HepG2 (cell line): ENCODE measurements at regions not wholly inside any gene's neighbourhood (a gene's known extent, or its start where the extent isn't known, plus 50 kb on each side); places are given as distances from the start of the nearest gene placed in this dataset.

Experiments used
- ARNT2 ChIP-seq: sonication (generic); formaldehyde crosslinking; IDR thresholded peaks from 2 replicates; pipeline ENCODE4 v1.8.0; 2022; ENCODE audit warnings: mild to moderate bottlenecking, low read depth, missing genetic modification reagents, moderate library complexity
- ELF1 ChIP-seq: sonication (generic); formaldehyde crosslinking; IDR thresholded peaks from 2 replicates; pipeline ENCODE4 v1.4.0; 2020; ENCODE audit warnings: missing genetic modification reagents
- FOXO1 ChIP-seq: sonication (generic); formaldehyde crosslinking; IDR thresholded peaks from 2 replicates; pipeline ENCODE4 v1.4.0; 2020; ENCODE audit warnings: missing genetic modification reagents
- GABPB1 ChIP-seq: IDR thresholded peaks from 2 replicates; pipeline ENCODE4 v1.6.1; 2016; ENCODE audit warnings: mild to moderate bottlenecking, missing genetic modification reagents, moderate library complexity, missing compliant biosample characterization
- ISX ChIP-seq: sonication (generic); formaldehyde crosslinking; conservative IDR thresholded peaks from 2 replicates; pipeline ENCODE4 v1.5.0; 2020; ENCODE audit warnings: missing genetic modification reagents
- JDP2 ChIP-seq: sonication (generic); formaldehyde crosslinking; IDR thresholded peaks from 2 replicates; pipeline ENCODE4 v1.8.1; 2022; ENCODE audit warnings: missing genetic modification reagents, borderline replicate concordance
- MBD4 ChIP-seq: IDR thresholded peaks from 2 replicates; pipeline ENCODE4 v1.6.1; 2012; ENCODE audit warnings: low read length, inconsistent platforms, borderline replicate concordance
- MIER3 ChIP-seq: IDR thresholded peaks from 2 replicates; pipeline ENCODE4 v1.6.1; 2016; ENCODE audit warnings: missing compliant biosample characterization, borderline replicate concordance
- NR3C1 ChIP-seq: sonication (generic); formaldehyde crosslinking; IDR thresholded peaks from 2 replicates; pipeline ENCODE4 v1.4.0; 2020; ENCODE audit warnings: missing genetic modification reagents
- SOX5 ChIP-seq: IDR thresholded peaks from 2 replicates; pipeline ENCODE4 v1.6.1; 2016; ENCODE audit warnings: borderline replicate concordance
- SP140L ChIP-seq: sonication (generic); formaldehyde crosslinking; IDR thresholded peaks from 2 replicates; pipeline ENCODE4 v1.4.0; 2020; ENCODE audit warnings: missing genetic modification reagents, borderline replicate concordance
- SSRP1 ChIP-seq: IDR thresholded peaks from 2 replicates; pipeline ENCODE4 v1.6.1; 2016; ENCODE audit warnings: control low read depth
- TBP ChIP-seq: sonication (generic); formaldehyde crosslinking; IDR thresholded peaks from 2 replicates; pipeline ENCODE4 v1.5.0; 2020; ENCODE audit warnings: missing genetic modification reagents
- ZEB1 ChIP-seq: IDR thresholded peaks from 2 replicates; pipeline ENCODE4 v1.6.1; 2012; ENCODE audit warnings: mild to moderate bottlenecking, low read depth, inconsistent platforms; ENCODE audit not compliant: insufficient replicate concordance
- ZNF143 ChIP-seq: sonication (generic); formaldehyde crosslinking; IDR thresholded peaks from 2 replicates; pipeline ENCODE4 v1.4.0; 2020; ENCODE audit warnings: missing genetic modification reagents
- ZNF160 ChIP-seq: sonication (generic); formaldehyde crosslinking; IDR thresholded peaks from 2 replicates; pipeline ENCODE4 v1.8.0; 2022; ENCODE audit warnings: mild to moderate bottlenecking, inconsistent platforms, missing genetic modification reagents
- ZNF326 ChIP-seq: sonication (generic); formaldehyde crosslinking; IDR thresholded peaks from 2 replicates; pipeline ENCODE4 v1.4.0; 2020; ENCODE audit warnings: missing genetic modification reagents, borderline replicate concordance
- ZNF672 ChIP-seq: sonication (generic); formaldehyde crosslinking; IDR thresholded peaks from 2 replicates; pipeline ENCODE4 v1.8.1; 2022; ENCODE audit warnings: missing genetic modification reagents
- ZNF737 ChIP-seq: sonication (generic); formaldehyde crosslinking; IDR thresholded peaks from 2 replicates; pipeline ENCODE4 v1.5.0; 2020; ENCODE audit warnings: missing genetic modification reagents, mild to moderate bottlenecking, borderline replicate concordance
- ZSCAN12 ChIP-seq: sonication (generic); formaldehyde crosslinking; IDR thresholded peaks from 2 replicates; pipeline ENCODE4 v1.9.0; 2021; ENCODE audit warnings: mild to moderate bottlenecking, missing genetic modification reagents
- TF ChIP-seq, protein P1 (sequence below): sonication (generic); formaldehyde crosslinking; IDR thresholded peaks from 2 replicates; pipeline ENCODE4 v1.5.0; 2020; ENCODE audit warnings: missing genetic modification reagents
- TF ChIP-seq, protein P2 (sequence below): sonication (generic); formaldehyde crosslinking; IDR thresholded peaks from 2 replicates; pipeline ENCODE4 v1.8.1; 2022; ENCODE audit warnings: low read depth, mild to moderate bottlenecking, missing genetic modification reagents
- TF ChIP-seq, protein P3 (sequence below): sonication (generic); formaldehyde crosslinking; conservative IDR thresholded peaks from 2 replicates; pipeline ENCODE4 v1.8.0; 2022; ENCODE audit warnings: mild to moderate bottlenecking, moderate library complexity, missing genetic modification reagents
- TF ChIP-seq, protein P4 (sequence below): sonication (generic); formaldehyde crosslinking; IDR thresholded peaks from 2 replicates; pipeline ENCODE4 v1.8.0; 2022; ENCODE audit warnings: mild to moderate bottlenecking, missing genetic modification reagents

DNA sequence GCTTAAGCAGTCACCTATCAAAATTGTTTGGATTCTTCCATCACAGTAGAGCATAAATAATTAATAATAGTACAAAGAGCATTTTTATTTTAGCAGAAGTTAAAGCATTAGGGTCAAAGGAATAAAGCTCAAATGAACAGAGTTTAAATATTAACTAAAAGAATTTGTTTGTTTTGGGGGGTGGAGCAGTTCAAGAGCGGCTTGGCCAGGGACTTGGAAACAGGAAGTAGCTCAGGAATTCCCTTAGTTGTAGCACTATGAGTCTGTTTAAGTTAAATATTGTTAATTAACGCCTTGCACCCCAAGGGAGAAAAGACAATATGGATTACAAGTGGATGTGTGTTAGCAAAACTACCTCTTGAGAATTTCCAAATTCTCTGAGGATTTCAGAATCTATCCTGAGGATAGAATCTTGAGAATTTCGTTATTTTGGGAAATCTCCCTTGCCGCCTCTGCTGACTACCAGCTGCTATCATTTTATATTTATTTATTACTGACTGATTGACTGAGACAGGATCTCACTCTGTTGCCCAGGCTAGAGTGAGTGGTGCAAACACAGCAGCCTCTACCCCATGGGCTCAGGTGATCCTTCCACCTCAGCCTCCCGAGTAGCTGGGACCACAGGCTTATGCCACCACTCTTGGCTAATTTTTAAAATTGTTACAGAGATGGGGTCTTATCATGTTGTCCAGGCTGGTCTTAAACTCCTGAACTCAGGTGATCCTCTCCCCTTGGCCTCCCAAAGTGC is 96.7 kb upstream of the CHD1 start (continued):
- TF ChIP-seq ZEB1: no peak
- TF ChIP-seq, protein P1, sequence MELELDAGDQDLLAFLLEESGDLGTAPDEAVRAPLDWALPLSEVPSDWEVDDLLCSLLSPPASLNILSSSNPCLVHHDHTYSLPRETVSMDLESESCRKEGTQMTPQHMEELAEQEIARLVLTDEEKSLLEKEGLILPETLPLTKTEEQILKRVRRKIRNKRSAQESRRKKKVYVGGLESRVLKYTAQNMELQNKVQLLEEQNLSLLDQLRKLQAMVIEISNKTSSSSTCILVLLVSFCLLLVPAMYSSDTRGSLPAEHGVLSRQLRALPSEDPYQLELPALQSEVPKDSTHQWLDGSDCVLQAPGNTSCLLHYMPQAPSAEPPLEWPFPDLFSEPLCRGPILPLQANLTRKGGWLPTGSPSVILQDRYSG: no peak
- no peak for TF ChIP-seq ZNF160
- no peak for TF ChIP-seq SP140L (CRISPR knock-in tag)
- TF ChIP-seq ZNF737: no peak
- no peak for TF ChIP-seq ARNT2 (CRISPR knock-in tag)
- no peak for TF ChIP-seq JDP2
- TF ChIP-seq ZNF143: no peak
- TF ChIP-seq TBP (CRISPR knock-in tag): no peak
- TF ChIP-seq, protein P2, sequence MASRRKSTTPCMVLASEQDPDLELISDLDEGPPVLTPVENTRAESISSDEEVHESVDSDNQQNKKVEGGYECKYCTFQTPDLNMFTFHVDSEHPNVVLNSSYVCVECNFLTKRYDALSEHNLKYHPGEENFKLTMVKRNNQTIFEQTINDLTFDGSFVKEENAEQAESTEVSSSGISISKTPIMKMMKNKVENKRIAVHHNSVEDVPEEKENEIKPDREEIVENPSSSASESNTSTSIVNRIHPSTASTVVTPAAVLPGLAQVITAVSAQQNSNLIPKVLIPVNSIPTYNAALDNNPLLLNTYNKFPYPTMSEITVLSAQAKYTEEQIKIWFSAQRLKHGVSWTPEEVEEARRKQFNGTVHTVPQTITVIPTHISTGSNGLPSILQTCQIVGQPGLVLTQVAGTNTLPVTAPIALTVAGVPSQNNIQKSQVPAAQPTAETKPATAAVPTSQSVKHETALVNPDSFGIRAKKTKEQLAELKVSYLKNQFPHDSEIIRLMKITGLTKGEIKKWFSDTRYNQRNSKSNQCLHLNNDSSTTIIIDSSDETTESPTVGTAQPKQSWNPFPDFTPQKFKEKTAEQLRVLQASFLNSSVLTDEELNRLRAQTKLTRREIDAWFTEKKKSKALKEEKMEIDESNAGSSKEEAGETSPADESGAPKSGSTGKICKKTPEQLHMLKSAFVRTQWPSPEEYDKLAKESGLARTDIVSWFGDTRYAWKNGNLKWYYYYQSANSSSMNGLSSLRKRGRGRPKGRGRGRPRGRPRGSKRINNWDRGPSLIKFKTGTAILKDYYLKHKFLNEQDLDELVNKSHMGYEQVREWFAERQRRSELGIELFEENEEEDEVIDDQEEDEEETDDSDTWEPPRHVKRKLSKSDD: no peak
- no peak for TF ChIP-seq ISX (CRISPR knock-in tag)
- TF ChIP-seq, protein P3, sequence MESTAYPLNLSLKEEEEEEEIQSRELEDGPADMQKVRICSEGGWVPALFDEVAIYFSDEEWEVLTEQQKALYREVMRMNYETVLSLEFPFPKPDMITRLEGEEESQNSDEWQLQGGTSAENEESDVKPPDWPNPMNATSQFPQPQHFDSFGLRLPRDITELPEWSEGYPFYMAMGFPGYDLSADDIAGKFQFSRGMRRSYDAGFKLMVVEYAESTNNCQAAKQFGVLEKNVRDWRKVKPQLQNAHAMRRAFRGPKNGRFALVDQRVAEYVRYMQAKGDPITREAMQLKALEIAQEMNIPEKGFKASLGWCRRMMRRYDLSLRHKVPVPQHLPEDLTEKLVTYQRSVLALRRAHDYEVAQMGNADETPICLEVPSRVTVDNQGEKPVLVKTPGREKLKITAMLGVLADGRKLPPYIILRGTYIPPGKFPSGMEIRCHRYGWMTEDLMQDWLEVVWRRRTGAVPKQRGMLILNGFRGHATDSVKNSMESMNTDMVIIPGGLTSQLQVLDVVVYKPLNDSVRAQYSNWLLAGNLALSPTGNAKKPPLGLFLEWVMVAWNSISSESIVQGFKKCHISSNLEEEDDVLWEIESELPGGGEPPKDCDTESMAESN (CRISPR knock-in tag): no peak
- no peak for TF ChIP-seq FOXO1 (CRISPR knock-in tag)
- TF ChIP-seq, protein P4, sequence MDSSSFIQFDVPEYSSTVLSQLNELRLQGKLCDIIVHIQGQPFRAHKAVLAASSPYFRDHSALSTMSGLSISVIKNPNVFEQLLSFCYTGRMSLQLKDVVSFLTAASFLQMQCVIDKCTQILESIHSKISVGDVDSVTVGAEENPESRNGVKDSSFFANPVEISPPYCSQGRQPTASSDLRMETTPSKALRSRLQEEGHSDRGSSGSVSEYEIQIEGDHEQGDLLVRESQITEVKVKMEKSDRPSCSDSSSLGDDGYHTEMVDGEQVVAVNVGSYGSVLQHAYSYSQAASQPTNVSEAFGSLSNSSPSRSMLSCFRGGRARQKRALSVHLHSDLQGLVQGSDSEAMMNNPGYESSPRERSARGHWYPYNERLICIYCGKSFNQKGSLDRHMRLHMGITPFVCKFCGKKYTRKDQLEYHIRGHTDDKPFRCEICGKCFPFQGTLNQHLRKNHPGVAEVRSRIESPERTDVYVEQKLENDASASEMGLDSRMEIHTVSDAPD (CRISPR knock-in tag): no peak
- no peak for TF ChIP-seq NR3C1 (CRISPR knock-in tag)
- no peak for TF ChIP-seq ZNF672 (CRISPR knock-in tag)
- TF ChIP-seq MBD4: no peak
- TF ChIP-seq MIER3 (CRISPR knock-in tag): no peak
- TF ChIP-seq ZSCAN12: no peak
- TF ChIP-seq GABPB1 (CRISPR knock-in tag): no peak; the same call in 1 of the 2 replicates
- TF ChIP-seq SSRP1 (CRISPR knock-in tag): no peak
- no peak for TF ChIP-seq ZNF326 (CRISPR knock-in tag)
- TF ChIP-seq SOX5: peak; percentile 67; the same call in 1 of the 2 replicates
- TF ChIP-seq ELF1: peak; percentile 82
